Type B pancreatic cell (in vitro differentiated cells): ENCODE measurements at regions not wholly inside any gene's neighbourhood (a gene's known extent, or its start where the extent isn't known, plus 50 kb on each side); places are given as distances from the start of the nearest gene placed in this dataset.
"Not testable (repeated sequence)": the region's sequence is repeated elsewhere in the genome, so short reads cannot be mapped to it uniquely, and the experiment has no call there.

Experiments
- DNase-seq: peaks from one replicate; pipeline ENCODE4 v3.0.0; 2021; ENCODE audit warnings: mixed read lengths; ENCODE audit not compliant: unreplicated experiment; ENCODE audit errors: extremely low spot score
- H3K27ac Mint-ChIP-seq: 2 replicates; pipeline ENCODE4 v1.8.0; 2021; ENCODE audit warnings: mild to moderate bottlenecking, mixed read lengths
- H3K27me3 Mint-ChIP-seq: 2 replicates; pipeline ENCODE4 v1.8.0; 2021; ENCODE audit warnings: mixed read lengths
- H3K36me3 Mint-ChIP-seq: 2 replicates; pipeline ENCODE4 v1.8.0; 2021; ENCODE audit warnings: mixed read lengths
- H3K4me1 Mint-ChIP-seq: one replicate; pipeline ENCODE4 v1.8.0; 2021; ENCODE audit warnings: mixed read lengths; ENCODE audit not compliant: unreplicated experiment
- H3K4me3 Mint-ChIP-seq: 2 replicates; pipeline ENCODE4 v1.8.0; 2021; ENCODE audit warnings: mild to moderate bottlenecking, mixed read lengths
- H3K9me3 Mint-ChIP-seq: 2 replicates; pipeline ENCODE4 v1.8.0; 2021; ENCODE audit warnings: mixed read lengths
- TF ChIP-seq, protein P1 (sequence below): fragments of 200-600 bp; sonication (generic); conservative IDR thresholded peaks from 2 replicates; pipeline ENCODE4 v1.5.0; 2021; ENCODE audit warnings: antibody characterized with exemption, mild to moderate bottlenecking

DNA sequence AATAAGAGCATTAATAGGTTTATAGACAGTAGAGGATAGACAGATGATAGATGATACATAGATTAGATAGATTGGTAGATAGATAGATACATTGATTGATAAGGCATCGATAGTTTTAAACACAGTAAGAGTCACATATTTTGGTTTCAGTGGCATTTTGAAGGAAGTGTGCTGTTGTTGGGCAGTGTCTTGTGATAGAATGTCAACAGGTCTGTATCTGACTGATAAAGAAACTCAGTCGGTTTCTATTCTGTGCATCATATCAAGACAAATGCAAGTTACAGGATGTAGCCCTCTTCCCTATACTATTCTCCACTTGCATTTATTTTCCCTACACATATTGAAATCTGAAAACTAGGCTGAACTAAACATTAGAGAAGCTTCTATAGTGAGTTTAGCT lies 1229.0 kb upstream of the ZEB2 start:
- TF ChIP-seq, protein P1, sequence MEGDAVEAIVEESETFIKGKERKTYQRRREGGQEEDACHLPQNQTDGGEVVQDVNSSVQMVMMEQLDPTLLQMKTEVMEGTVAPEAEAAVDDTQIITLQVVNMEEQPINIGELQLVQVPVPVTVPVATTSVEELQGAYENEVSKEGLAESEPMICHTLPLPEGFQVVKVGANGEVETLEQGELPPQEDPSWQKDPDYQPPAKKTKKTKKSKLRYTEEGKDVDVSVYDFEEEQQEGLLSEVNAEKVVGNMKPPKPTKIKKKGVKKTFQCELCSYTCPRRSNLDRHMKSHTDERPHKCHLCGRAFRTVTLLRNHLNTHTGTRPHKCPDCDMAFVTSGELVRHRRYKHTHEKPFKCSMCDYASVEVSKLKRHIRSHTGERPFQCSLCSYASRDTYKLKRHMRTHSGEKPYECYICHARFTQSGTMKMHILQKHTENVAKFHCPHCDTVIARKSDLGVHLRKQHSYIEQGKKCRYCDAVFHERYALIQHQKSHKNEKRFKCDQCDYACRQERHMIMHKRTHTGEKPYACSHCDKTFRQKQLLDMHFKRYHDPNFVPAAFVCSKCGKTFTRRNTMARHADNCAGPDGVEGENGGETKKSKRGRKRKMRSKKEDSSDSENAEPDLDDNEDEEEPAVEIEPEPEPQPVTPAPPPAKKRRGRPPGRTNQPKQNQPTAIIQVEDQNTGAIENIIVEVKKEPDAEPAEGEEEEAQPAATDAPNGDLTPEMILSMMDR, result no peak
- Mint-ChIP-seq H3K9me3 (peaks cover 9% of the 10 kb centered on the region), H3K36me3 (no peaks in the 10 kb centered on the region)

DNA sequence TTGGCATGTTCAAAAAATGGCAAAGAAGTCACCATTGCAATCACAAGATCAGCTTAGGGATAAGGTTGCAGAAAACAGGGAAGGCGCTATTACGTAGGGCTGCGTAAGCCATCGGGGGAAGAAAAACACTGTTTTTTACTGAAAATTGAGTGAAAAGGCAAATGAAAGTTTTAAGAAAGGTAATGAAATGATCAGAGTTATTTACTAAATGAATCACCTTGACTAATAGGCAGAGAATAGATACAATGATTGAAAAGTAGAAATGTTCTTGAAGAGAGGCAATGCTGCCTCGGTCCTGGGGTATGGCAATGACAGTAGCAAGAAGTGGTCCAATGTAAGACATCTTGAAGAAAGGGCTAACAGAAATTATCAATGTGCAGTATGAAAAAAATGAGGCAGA lies 1227.8 kb upstream of the ZEB2 start:
- Mint-ChIP-seq H3K9me3 (peaks cover 9% of the 10 kb centered on the region), H3K4me3 (no peak overlapping the region), H3K27ac (no peak overlapping the region), H3K27me3 (peaks cover 8% of the 10 kb centered on the region), H3K36me3 (no peaks in the 10 kb centered on the region), H3K4me1 (peaks cover 27% of the 10 kb centered on the region)
- no peak for DNase-seq
- TF ChIP-seq, protein P1, result no peak

More for the DNA sequence above, 1229.0 kb upstream of the ZEB2 start:
- H3K27ac Mint-ChIP-seq, result no peak overlapping the region
- peaks cover 8% of the 10 kb centered on the region for H3K27me3 Mint-ChIP-seq
- H3K4me3 Mint-ChIP-seq, result no peak overlapping the region
- no peak for DNase-seq
- H3K4me1 Mint-ChIP-seq, result peaks cover 35% of the 10 kb centered on the region

DNA sequence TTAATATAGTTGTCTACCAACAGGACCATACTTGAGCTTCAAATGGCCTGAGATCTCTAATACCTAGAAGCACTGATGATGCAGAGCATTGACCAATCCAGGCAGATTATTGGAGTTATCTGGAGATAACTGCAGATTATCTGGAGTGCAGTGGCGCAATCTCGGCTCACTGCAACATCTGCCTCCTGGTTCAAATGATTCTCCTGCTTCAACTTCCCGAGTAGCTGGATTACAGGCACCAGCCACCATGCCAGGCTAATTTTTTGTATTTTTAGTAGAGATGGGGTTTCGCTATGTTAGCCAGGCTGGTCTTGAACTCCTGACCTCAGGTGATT lies 1225.4 kb upstream of the ZEB2 start:
- H3K27ac Mint-ChIP-seq, H3K4me1 Mint-ChIP-seq, DNase-seq, H3K36me3 Mint-ChIP-seq, H3K9me3 Mint-ChIP-seq, H3K4me3 Mint-ChIP-seq, H3K27me3 Mint-ChIP-seq: not testable (repeated sequence)

DNA sequence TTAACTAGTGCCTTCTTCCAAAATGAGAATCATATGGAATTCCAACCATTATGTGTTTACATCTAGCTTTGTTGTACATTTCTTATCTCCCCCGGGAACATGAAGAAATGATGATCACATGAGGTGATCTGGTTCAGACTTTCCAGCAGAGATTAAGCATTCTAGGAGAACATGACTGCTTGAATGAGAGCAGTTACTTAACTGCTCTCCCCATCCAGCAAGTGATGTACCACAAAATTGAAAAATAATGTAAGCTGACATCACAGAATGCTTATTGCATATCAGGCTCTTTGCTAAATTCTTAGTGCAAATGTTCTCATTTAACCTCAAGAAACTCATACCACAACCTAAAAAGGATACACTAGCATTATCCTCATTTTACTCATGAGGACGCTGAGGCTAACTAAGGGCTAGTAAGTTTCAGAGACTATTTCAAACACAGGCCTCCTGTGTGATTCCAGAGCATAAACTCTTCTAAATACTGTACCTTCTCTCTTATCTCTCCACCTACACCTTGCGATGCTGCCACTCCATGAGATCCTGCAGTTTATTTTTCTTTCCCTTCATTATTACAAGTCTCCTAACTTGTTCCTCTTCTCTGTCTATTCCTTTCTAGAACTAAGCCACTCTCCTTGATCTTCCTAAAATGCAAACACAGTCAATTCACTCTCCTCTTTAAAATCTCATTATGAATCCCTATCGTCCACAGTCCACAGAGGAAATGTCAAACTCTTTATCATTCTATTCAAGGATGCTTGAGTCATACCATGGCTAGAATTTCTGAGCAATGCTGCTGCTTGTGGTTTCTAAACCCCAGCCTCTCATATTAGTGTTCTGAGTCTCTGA lies 1224.8 kb upstream of the ZEB2 start:
- H3K27ac Mint-ChIP-seq, result no peak overlapping the region
- DNase-seq, result no peak
- H3K36me3 Mint-ChIP-seq, result no peaks in the 10 kb centered on the region
- H3K4me1 Mint-ChIP-seq, result peaks cover 4% of the 10 kb centered on the region
- H3K27me3 Mint-ChIP-seq, result peaks cover 4% of the 10 kb centered on the region
- H3K9me3 Mint-ChIP-seq, result peaks cover 9% of the 10 kb centered on the region
- H3K4me3 Mint-ChIP-seq, result no peak overlapping the region
- TF ChIP-seq, protein P1, result no peak

DNA sequence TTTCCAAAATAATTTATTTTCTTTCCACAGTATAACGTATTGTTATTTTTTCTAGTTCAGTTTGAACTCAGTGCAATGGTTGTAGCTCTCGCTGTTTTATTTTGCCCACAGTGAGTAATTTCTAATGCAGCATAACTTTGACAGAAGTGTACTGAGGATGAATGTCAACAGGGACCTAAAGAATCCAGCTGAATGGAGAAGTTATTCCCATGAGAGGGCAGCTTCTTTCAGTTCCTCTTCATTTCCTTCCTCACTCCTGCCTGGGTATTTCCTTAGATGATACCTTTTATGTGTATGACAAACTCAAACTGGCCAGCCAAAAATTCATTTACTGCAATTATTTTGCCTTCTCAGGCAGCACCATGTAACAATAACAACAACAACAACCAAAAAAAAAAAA lies 1223.1 kb upstream of the ZEB2 start:
- no peak for DNase-seq
- H3K4me3 Mint-ChIP-seq, result no peak overlapping the region
- H3K4me1 Mint-ChIP-seq, result peaks cover 4% of the 10 kb centered on the region
- no peak overlapping the region for H3K27ac Mint-ChIP-seq
- H3K36me3 Mint-ChIP-seq, result no peaks in the 10 kb centered on the region
- TF ChIP-seq, protein P1, result no peak
- peaks cover 9% of the 10 kb centered on the region for H3K9me3 Mint-ChIP-seq
- peaks cover 4% of the 10 kb centered on the region for H3K27me3 Mint-ChIP-seq

DNA sequence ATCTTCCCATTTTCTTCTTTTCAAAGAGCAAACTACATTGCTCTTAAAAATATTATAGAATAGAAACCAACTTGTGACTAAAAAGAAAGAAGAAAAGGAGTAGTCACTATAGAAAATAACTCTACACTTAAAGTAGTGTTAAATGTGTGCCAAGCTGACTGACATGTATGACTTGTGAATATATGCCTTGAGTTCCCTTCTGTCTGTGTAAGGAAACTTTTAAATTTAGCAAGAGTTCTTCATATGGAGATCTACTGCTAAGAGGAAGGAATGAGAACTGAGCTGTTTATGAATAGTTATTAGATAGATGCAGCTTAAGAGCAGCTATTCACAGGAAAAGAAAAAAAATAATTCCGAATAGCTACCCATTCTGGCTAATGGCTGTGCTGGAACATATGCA lies 1221.7 kb upstream of the ZEB2 start:
- peaks cover 4% of the 10 kb centered on the region for H3K27me3 Mint-ChIP-seq
- DNase-seq, result no peak
- no peaks in the 10 kb centered on the region for H3K36me3 Mint-ChIP-seq
- peaks cover 4% of the 10 kb centered on the region for H3K4me1 Mint-ChIP-seq
- TF ChIP-seq, protein P1, result no peak
- peaks cover 9% of the 10 kb centered on the region for H3K9me3 Mint-ChIP-seq
- H3K27ac Mint-ChIP-seq, result no peak overlapping the region
- no peak overlapping the region for H3K4me3 Mint-ChIP-seq
